ENCODE measurements at regions not wholly inside any gene's neighbourhood (a gene's known extent, or its start where the extent isn't known, plus 50 kb on each side); places are given as distances from the start of the nearest gene placed in this dataset.

DNA sequence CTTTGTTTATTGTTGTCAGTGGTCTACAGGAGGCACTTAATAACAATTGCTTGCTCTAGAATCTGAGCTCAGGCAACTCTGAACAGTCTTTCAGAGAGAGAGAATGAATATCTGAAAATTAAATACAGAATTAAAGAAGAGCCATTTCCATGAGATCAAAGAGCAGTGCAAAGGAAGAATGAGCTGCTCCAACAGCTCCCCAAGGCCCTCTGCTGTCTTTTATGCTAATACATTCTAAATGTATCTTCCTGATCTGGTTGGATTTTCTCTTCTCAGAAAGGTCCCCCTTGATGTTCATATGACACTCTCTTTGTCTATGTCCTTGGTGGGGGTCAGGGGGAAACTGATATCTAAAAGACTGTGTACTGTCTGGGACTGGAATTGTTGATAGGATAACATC, 1029.6 kb downstream of the PCDH9 start:
- no peak overlapping the region for H3K27ac Mint-ChIP-seq
- H3K4me1 Mint-ChIP-seq (ENCODE audit: low read depth): no peaks in the 10 kb centered on the region

DNA sequence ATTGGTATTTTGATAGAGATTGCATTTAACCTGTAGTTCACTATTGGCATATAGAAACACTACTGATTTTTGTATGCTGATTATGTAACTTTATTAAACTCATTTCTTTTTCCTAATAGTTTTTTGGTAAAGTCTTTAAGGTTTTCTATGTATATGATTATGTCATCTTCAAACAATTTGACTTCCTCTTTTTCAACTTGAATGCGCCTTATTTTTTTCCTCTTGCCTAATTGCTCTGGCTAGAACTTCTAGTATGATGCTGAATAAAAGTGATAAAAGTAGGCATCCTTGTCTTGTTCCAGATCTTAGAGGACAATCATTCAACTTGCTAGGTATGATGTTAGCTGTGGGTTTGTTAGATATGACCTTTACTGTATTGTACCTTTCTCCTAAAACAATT, 1034.9 kb downstream of the PCDH9 start:
- Mint-ChIP-seq H3K36me3 (ENCODE audit: insufficient read depth) (no peaks in the 10 kb centered on the region), H3K9me3 (ENCODE audit: low read depth) (peaks cover 22% of the 10 kb centered on the region), H3K4me1 (ENCODE audit: low read depth) (no peaks in the 10 kb centered on the region)

More for the DNA sequence above, 1029.6 kb downstream of the PCDH9 start:
- no peak for DNase-seq (ENCODE audit: low spot score, unreplicated experiment)
- TF ChIP-seq, protein P1, sequence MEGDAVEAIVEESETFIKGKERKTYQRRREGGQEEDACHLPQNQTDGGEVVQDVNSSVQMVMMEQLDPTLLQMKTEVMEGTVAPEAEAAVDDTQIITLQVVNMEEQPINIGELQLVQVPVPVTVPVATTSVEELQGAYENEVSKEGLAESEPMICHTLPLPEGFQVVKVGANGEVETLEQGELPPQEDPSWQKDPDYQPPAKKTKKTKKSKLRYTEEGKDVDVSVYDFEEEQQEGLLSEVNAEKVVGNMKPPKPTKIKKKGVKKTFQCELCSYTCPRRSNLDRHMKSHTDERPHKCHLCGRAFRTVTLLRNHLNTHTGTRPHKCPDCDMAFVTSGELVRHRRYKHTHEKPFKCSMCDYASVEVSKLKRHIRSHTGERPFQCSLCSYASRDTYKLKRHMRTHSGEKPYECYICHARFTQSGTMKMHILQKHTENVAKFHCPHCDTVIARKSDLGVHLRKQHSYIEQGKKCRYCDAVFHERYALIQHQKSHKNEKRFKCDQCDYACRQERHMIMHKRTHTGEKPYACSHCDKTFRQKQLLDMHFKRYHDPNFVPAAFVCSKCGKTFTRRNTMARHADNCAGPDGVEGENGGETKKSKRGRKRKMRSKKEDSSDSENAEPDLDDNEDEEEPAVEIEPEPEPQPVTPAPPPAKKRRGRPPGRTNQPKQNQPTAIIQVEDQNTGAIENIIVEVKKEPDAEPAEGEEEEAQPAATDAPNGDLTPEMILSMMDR (IDR thresholded peaks at IDR 0.05; ENCODE audit: unreplicated experiment): no peak
- Mint-ChIP-seq H3K9me3 (ENCODE audit: low read depth) (peaks cover 10% of the 10 kb centered on the region), H3K36me3 (ENCODE audit: insufficient read depth) (no peaks in the 10 kb centered on the region), H3K4me3 (ENCODE audit: low read depth) (no peak overlapping the region), H3K27me3 (no peaks in the 10 kb centered on the region)

GRCh38 chr13:66189986-66190385, 1040.2 kb downstream of the PCDH9 start:
- H3K9me3 Mint-ChIP-seq (ENCODE audit: low read depth): peaks cover 11% of the 10 kb centered on the region
- H3K27me3 Mint-ChIP-seq: no peaks in the 10 kb centered on the region
- H3K27ac Mint-ChIP-seq: no peak overlapping the region
- TF ChIP-seq, protein P1 (IDR thresholded peaks at IDR 0.05; ENCODE audit: unreplicated experiment): no peak
- DNase-seq (ENCODE audit: low spot score, unreplicated experiment): no peak
- H3K36me3 Mint-ChIP-seq (ENCODE audit: insufficient read depth): no peaks in the 10 kb centered on the region
- no peak overlapping the region for H3K4me3 Mint-ChIP-seq (ENCODE audit: low read depth)
- H3K4me1 Mint-ChIP-seq (ENCODE audit: low read depth): no peaks in the 10 kb centered on the region

More for the DNA sequence above, 1034.9 kb downstream of the PCDH9 start:
- Mint-ChIP-seq H3K27me3 (no peaks in the 10 kb centered on the region), H3K4me3 (ENCODE audit: low read depth) (no peak overlapping the region), H3K27ac (no peak overlapping the region)
- TF ChIP-seq, protein P1 (IDR thresholded peaks at IDR 0.05; ENCODE audit: unreplicated experiment): no peak
- DNase-seq (ENCODE audit: low spot score, unreplicated experiment): no peak

- no peaks in the 10 kb centered on the region for H3K4me1 Mint-ChIP-seq (ENCODE audit: low read depth)
- TF ChIP-seq, protein P1 (IDR thresholded peaks at IDR 0.05; ENCODE audit: unreplicated experiment): no peak
- no peak overlapping the region for H3K27ac Mint-ChIP-seq
- H3K27me3 Mint-ChIP-seq: no peaks in the 10 kb centered on the region
- DNase-seq (ENCODE audit: low spot score, unreplicated experiment): no peak
- no peaks in the 10 kb centered on the region for H3K36me3 Mint-ChIP-seq (ENCODE audit: insufficient read depth)
- H3K4me3 Mint-ChIP-seq (ENCODE audit: low read depth): no peak overlapping the region
- no peaks in the 10 kb centered on the region for H3K9me3 Mint-ChIP-seq (ENCODE audit: low read depth)
These were observed 1049.3 kb downstream of the PCDH9 start for GRCh38 chr13:66180836-66181235.

GRCh38 chr13:66171920-66172319, 1058.2 kb downstream of the PCDH9 start:
- Mint-ChIP-seq H3K4me3 (ENCODE audit: low read depth) (no peak overlapping the region), H3K9me3 (ENCODE audit: low read depth) (no peaks in the 10 kb centered on the region), H3K27me3 (no peaks in the 10 kb centered on the region), H3K36me3 (ENCODE audit: insufficient read depth) (no peaks in the 10 kb centered on the region), H3K27ac (no peak overlapping the region), H3K4me1 (ENCODE audit: low read depth) (no peaks in the 10 kb centered on the region)
- no peak for DNase-seq (ENCODE audit: low spot score, unreplicated experiment)
- TF ChIP-seq, protein P1 (IDR thresholded peaks at IDR 0.05; ENCODE audit: unreplicated experiment): no peak
